ENCODE measurements at regions not wholly inside any gene's neighbourhood (a gene's known extent, or its start where the extent isn't known, plus 50 kb on each side); places are given as distances from the start of the nearest gene placed in this dataset.

DNA sequence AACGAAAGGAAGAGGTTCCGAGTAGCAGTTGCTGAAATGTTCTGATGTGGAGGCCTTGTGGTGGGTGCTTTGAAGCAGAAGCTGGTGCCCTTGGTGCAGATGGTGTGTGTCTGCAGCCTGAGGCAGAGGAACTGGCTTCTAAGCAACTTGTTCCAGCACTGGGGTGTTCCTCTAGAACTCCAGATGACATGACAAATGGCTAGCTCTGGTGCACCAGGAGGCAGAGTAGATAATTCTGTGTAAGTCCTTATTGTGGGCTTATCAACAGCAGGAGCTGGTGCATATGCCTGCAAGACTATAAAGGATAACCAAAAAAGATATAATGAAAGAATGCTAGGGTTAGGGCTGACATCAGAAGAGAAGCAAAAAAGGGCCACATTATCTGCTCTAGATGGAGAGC, 76.5 kb downstream of the ARL5B start:
- intact Hi-C loops (cut with DNase I): no loop called here
- H3K9me3 ChIP-seq: no peaks in the 10 kb centered on the region
- H3K4me3 ChIP-seq: no peak overlapping the region
- H3K36me3 ChIP-seq: no peaks in the 10 kb centered on the region
- no peak for DNase-seq
- H3K27me3 ChIP-seq: no peaks in the 10 kb centered on the region
- WGBS, 2 donors: 81 to 92% methylated on average over 2 of the region's 2 CpGs
- H3K27ac ChIP-seq: no peak overlapping the region
- TF ChIP-seq, protein P1, sequence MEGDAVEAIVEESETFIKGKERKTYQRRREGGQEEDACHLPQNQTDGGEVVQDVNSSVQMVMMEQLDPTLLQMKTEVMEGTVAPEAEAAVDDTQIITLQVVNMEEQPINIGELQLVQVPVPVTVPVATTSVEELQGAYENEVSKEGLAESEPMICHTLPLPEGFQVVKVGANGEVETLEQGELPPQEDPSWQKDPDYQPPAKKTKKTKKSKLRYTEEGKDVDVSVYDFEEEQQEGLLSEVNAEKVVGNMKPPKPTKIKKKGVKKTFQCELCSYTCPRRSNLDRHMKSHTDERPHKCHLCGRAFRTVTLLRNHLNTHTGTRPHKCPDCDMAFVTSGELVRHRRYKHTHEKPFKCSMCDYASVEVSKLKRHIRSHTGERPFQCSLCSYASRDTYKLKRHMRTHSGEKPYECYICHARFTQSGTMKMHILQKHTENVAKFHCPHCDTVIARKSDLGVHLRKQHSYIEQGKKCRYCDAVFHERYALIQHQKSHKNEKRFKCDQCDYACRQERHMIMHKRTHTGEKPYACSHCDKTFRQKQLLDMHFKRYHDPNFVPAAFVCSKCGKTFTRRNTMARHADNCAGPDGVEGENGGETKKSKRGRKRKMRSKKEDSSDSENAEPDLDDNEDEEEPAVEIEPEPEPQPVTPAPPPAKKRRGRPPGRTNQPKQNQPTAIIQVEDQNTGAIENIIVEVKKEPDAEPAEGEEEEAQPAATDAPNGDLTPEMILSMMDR (IDR thresholded peaks at IDR 0.05): no peak
- TF ChIP-seq POLR2A (IDR thresholded peaks at IDR 0.05): no peak
- no peaks in the 10 kb centered on the region for H3K4me1 ChIP-seq

DNA sequence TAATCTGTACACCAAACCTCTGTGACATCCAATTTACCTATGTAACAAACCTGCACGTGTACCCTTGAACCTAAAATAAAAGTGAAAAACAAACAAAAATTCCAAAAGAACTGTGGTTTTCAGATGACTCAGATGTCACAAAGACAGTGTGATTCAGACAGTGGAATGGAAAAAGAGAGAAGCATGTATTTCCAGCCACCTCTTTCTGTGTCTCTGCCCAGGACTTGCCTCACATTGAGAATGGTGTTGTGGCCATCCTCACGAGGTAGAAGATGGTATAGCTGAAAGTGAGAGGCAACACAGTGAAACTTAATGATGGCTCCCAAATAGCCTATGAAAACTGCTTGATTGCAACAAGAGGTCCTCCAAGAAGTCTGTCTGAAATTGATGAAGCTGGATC, 78.0 kb downstream of the ARL5B start:
- no peak for DNase-seq
- H3K4me1 ChIP-seq: no peaks in the 10 kb centered on the region
- no peak overlapping the region for H3K27ac ChIP-seq
- H3K36me3 ChIP-seq: no peaks in the 10 kb centered on the region
- H3K9me3 ChIP-seq: no peaks in the 10 kb centered on the region
- H3K4me3 ChIP-seq: no peak overlapping the region
- TF ChIP-seq, protein P1 (IDR thresholded peaks at IDR 0.05): no peak
- TF ChIP-seq POLR2A (IDR thresholded peaks at IDR 0.05): no peak
- 41 to 45% methylated on average over 2 of the region's 2 CpGs for WGBS, 2 donors
- intact Hi-C loops (cut with DNase I): no loop called here
- no peaks in the 10 kb centered on the region for H3K27me3 ChIP-seq

DNA sequence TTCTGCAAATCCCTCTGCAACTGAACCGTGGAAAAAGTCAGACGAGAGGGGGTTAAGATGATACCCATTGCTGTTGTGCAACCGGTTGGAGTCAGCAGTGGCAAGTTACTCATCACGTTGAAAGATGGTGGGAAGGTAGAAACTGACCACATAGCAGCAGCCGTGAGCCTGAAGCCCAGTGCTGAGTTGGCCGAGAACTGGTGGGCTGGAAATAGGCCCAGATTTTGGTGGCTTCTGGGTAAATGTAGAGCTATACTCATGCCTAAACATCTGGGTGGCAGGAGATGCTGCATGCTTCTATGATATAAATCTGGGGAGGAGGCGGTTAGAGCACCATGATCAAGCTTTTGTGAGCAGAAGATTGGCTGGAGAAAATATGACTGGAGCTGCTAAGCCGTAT, 78.6 kb downstream of the ARL5B start:
- Histone ChIP-seq H3K36me3 (no peaks in the 10 kb centered on the region), H3K27me3 (no peaks in the 10 kb centered on the region), H3K4me3 (no peak overlapping the region), H3K27ac (no peak overlapping the region), H3K9me3 (no peaks in the 10 kb centered on the region), H3K4me1 (no peaks in the 10 kb centered on the region)
- intact Hi-C loops (cut with DNase I): no loop called here
- no peak for DNase-seq
- no peak for TF ChIP-seq POLR2A (IDR thresholded peaks at IDR 0.05)
- TF ChIP-seq, protein P1 (IDR thresholded peaks at IDR 0.05): no peak
- 69 to 81% methylated on average over 4 to 8 of the region's 8 CpGs for WGBS, 2 donors

DNA sequence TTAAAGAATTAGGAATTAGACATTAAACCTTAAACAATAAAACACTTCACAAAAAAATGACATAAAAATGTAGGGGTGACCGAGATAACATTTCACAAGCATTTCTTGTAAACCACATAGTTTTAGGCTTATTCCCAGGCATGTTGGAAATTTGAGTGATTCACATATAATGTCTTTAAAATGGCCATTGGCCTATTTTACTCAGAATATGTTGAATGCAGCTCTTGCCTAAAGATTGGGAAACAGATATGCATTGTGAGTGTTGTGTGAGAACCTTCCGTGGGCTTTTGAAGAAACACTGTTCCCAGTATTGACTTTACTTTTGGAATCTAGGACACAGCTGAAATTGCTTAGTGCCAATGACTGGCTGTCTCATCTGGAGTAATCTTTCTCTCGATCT, 79.6 kb downstream of the ARL5B start:
- intact Hi-C loops (cut with DNase I): no loop called here
- Histone ChIP-seq H3K4me1 (no peaks in the 10 kb centered on the region), H3K36me3 (no peaks in the 10 kb centered on the region), H3K27me3 (no peaks in the 10 kb centered on the region), H3K4me3 (no peak overlapping the region), H3K9me3 (peaks cover 0 to 2% (median 0%) of the 10 kb centered on the region in 3 donors), H3K27ac (no peak overlapping the region)
- WGBS, 2 donors: 56 to 59% methylated on average over 3 of the region's 3 CpGs
- no peak for DNase-seq
- TF ChIP-seq POLR2A (IDR thresholded peaks at IDR 0.05): no peak
- TF ChIP-seq, protein P1 (IDR thresholded peaks at IDR 0.05): no peak

DNA sequence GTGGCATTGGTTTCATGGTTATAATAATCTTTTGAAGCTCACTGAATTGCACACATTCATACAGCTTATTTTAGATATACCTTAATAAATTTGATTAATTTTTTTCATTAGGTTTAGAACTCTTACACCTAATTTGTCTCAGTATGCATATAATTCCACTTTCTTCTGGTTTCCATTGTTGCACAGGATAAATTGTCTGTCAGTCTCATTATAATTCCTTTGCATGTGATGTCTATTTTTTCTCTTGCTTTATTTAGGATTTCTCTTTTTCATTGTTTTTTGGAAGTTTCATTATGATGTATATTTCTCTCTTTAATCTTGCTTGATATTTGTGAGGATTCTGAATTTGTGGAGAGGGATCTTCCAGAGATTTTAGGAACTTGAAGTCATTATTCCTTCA, 84.7 kb downstream of the ARL5B start:
- TF ChIP-seq, protein P1 (IDR thresholded peaks at IDR 0.05): no peak
- no peak for TF ChIP-seq POLR2A (IDR thresholded peaks at IDR 0.05)
- no peak overlapping the region for H3K27ac ChIP-seq
- no peaks in the 10 kb centered on the region for H3K4me1 ChIP-seq
- DNase-seq: no peak
- H3K27me3 ChIP-seq: no peaks in the 10 kb centered on the region
- intact Hi-C loops (cut with DNase I): no loop called here
- H3K36me3 ChIP-seq: no peaks in the 10 kb centered on the region
- peaks cover 0 to 10% (median 0%) of the 10 kb centered on the region in 3 donors for H3K9me3 ChIP-seq
- no peak overlapping the region for H3K4me3 ChIP-seq

All from esophagus squamous epithelium (tissue), 5 donors.